GM10266 (cell line): ENCODE measurements at regions not wholly inside any gene's neighbourhood (a gene's known extent, or its start where the extent isn't known, plus 50 kb on each side); places are given as distances from the start of the nearest gene placed in this dataset.

Experiments
- DNase-seq: peaks from one replicate; pipeline ENCODE4 v3.0.0; 2012; ENCODE audit errors: extremely low spot score
- CTCF ChIP-seq: IDR thresholded peaks from 2 replicates; pipeline ENCODE4 v1.5.1; 2012; ENCODE audit warnings: mild to moderate bottlenecking, low read depth; ENCODE audit not compliant: control insufficient read depth, insufficient read depth; ENCODE audit errors: missing control alignments

GRCh38 chr2:210888035-210888434 lies 331.6 kb downstream of the CPS1 start:
- DNase-seq = no peak
- TF ChIP-seq CTCF = no peak

GRCh38 chr2:210895132-210895531 lies 338.7 kb downstream of the CPS1 start:
- no peak for DNase-seq
- TF ChIP-seq CTCF = no peak

GRCh38 chr2:210899131-210899530 lies 342.7 kb downstream of the CPS1 start:
- no peak for TF ChIP-seq CTCF
- no peak for DNase-seq

GRCh38 chr2:210901326-210901725 lies 344.9 kb downstream of the CPS1 start:
- DNase-seq = no peak
- TF ChIP-seq CTCF = no peak

GRCh38 chr2:210912779-210913178 lies 356.4 kb downstream of the CPS1 start:
- DNase-seq = no peak
- no peak for TF ChIP-seq CTCF

- TF ChIP-seq CTCF = no peak
- no peak for DNase-seq
Observed at GRCh38 chr2:210913461-210913860, 357.1 kb downstream of the CPS1 start.

GRCh38 chr2:210915912-210916311 lies 359.5 kb downstream of the CPS1 start:
- DNase-seq = no peak
- TF ChIP-seq CTCF = no peak
